Right lung (tissue), 2 donors: ENCODE measurements at regions not wholly inside any gene's neighbourhood (a gene's known extent, or its start where the extent isn't known, plus 50 kb on each side); places are given as distances from the start of the nearest gene placed in this dataset.

ENCODE experiments used
- DNase-seq, 2 donors: peaks; one replicate each; pipeline ENCODE4 v3.0.0-alpha.2; 2013

DNA sequence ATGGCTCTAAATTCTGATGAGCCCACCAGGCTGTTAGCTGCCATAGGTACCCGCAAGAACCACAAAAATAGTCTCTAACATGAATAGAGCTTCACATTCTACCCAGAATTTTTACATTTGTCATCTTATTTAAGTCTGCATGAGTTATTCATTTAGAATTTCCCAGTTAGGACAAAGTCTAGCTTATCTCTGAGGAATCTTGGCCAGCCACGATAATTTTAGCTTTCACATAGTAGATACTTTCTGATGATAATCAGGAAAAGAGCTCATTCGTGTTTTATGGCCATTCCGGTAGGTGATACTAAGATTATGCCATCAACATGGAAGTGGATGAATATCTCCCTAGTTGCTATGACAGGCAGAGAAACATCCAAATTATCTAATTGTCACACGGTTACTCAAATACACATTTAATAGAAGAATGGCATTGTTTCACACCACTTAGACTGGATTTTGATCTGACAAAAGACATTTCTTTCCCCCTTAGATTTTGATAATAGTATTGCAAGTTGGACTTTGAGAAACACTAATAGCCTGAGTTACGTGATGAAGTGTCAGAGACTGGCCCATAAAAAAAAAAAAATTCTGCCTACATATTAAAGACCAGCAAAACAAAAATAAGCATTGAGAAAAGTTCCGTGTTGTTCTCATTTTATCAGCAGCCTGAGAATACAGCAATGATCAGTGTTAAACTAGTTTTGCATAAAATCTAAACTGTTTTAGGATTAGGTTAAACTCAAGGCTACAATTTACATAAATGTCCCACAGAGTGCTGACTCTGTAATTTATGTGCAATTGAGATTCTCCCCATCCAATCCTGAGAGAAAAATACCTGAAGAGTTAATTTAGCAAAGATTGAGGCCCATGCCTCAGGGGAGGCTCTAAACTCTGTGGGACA lies 397.5 kb upstream of the ARID1B start:
- DNase-seq, result no peak

DNA sequence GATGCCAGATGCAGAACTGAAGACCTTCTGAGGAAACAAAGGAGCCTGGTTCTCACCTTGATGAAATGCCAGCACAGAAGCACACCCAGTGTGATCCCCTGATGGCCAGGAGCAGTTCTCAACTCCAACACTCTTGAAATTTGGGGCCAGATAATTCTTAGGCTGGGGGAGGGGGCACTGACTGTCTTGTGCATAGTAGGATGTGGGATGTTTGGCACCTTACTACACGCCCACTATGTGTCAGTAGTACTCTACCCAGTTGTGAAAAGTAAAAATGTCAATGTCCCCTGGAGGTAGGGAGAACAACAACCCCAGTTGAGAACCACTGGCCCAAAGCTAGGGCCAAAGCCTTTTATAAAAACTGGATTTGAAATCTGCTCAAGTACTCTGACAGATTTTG lies 398.3 kb upstream of the ARID1B start:
- DNase-seq, result no peak

GRCh38 chr6:156376091-156376490 lies 401.1 kb upstream of the ARID1B start:
- DNase-seq, result peak; percentile 87 to 90

GRCh38 chr6:156359912-156360311 lies 417.3 kb upstream of the ARID1B start:
- DNase-seq, result no peak

- no peak for DNase-seq
Measured at GRCh38 chr6:156352861-156353260, 424.3 kb upstream of the ARID1B start.

GRCh38 chr6:156351346-156351966 lies 425.7 kb upstream of the ARID1B start:
- DNase-seq, result no peak

DNA sequence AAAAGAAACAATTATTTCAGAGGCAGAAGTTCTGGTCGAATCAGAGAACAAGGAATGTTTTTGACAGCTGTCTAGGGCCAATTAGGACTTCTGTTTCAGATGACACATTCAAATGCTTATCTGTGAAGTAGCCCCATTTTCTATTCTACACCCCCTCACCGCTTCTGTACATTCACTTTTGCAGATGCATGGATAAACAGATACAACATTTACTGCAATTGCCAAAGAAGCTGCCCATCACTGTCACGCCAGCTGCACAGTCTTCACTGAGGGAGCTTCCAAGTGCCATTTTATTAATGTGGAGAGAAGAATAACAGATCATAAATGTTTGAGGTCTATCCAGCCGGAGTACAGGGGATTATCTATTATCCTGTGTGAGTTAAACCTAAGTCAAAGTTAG lies 426.8 kb upstream of the ARID1B start:
- no peak for DNase-seq

DNA sequence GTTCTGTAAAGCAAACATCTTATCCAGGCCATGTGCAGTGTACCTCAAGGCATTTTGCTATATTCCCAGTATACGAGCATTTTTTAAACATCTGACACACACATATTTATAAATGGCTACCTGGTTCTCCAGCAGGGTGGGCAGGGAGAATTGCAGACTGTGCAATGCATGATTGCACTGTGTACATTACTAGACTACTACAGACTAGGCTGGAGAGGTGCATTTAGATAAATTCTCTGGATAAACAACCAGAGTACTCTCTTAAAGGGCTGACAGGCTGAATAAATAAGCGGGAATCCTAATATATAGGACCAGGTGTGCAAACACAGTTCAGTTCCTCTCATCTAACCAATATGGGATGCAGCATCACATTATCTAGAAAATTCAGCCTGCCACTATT lies 428.3 kb upstream of the ARID1B start:
- no peak for DNase-seq

- no peak for DNase-seq
Measured at GRCh38 chr6:156348424-156348823, 428.8 kb upstream of the ARID1B start.

GRCh38 chr6:156347656-156348055 lies 429.5 kb upstream of the ARID1B start:
- DNase-seq, result no peak

- DNase-seq, result no peak
Measured at GRCh38 chr6:156347246-156347645, 429.9 kb upstream of the ARID1B start.

- DNase-seq, result no peak
Measured at GRCh38 chr6:156345700-156346099, 431.5 kb upstream of the ARID1B start.

GRCh38 chr6:156344491-156344890 lies 432.7 kb upstream of the ARID1B start:
- no peak for DNase-seq

DNA sequence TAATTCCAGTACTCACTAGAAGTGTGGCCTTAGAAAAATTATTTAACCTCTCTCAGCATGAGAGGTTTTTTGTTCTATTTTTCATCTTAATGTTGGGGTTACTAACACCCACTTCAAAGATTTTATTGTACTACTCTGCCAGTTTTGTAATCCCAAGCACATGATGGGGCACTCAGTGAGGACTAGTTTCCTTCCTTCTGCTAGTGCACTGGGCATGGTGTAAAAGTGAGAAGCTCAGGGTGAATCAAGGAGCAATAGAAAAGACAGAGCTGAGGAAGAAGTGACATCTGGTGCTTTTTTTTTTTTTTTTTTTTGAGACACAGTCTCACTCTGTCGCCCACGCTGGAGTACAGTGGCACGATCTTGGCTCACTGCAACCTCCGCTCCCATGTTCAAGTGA lies 439.4 kb upstream of the ARID1B start:
- DNase-seq, result no peak

- DNase-seq, result no peak
Measured at GRCh38 chr6:156336733-156337132, 440.4 kb upstream of the ARID1B start.

DNA sequence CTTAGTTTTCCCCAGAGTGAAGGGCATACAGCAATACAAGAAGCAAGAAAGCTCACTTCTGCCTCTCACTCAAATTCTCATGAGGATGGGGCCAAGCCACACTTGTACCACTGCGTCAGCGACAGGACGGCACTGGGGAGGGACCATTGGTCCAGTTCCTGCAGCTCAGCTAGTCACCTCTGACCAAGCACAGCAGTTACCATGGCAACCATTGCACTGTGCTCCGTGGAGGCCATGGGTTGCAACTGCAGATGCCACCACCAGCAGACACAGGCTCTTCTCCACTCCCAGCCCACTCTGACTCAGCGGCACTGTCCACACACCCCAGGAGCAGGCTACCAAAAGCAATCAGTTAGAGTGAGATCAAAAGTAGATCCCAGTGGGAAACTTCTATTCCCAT lies 441.1 kb upstream of the ARID1B start:
- no peak for DNase-seq

- DNase-seq, result no peak
Measured at GRCh38 chr6:156334966-156335365, 442.2 kb upstream of the ARID1B start.

DNA sequence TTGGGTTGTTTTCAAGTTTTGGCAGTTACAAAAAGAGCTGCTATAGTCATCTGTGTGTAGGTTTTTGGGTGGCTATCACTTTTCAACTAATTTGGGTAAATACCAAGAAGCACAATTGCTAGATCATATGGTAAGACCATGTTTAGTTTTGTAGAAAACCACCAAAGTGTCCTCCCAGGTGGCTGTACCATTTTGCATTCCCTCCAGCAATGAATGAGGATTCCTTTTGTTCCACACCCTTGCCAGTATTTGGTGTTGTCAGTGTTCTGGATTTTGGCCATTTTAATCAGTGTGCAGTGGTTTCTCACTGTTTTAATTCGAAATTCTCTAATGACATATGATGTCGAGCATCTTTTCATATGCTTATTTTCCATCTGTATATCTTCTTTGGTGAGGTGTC lies 457.5 kb upstream of the ARID1B start:
- DNase-seq, result no peak

DNA sequence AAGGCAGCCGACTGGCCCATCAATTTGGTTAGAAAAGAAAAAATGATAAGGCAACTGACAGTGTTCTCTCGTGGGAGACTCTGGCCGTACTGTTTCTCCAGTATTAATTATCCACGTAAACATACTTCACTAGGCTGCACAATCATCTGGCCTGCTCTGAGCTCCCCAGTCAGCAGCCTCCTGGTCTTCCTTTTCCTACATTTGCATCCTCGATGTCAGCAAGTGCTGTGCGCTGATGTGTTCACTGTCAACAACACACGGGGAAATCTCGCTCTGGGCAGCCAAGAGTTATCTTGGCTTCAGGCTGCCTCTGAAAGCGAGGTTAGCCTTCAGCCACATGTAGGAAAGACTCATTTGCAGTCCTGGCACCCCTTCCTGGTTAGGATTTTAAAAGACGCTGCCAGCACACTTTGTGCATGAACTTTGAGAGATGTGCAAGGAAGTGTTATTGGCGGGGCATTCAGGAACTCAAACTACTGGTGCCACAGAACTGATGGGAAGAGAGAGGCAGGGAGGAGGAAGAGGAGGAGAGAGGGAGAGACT lies 460.5 kb upstream of the ARID1B start:
- no peak for DNase-seq

- DNase-seq, result no peak
Measured at GRCh38 chr6:156315146-156315545, 462.0 kb upstream of the ARID1B start.

GRCh38 chr6:156313037-156313436 lies 464.1 kb upstream of the ARID1B start:
- DNase-seq, result no peak

DNA sequence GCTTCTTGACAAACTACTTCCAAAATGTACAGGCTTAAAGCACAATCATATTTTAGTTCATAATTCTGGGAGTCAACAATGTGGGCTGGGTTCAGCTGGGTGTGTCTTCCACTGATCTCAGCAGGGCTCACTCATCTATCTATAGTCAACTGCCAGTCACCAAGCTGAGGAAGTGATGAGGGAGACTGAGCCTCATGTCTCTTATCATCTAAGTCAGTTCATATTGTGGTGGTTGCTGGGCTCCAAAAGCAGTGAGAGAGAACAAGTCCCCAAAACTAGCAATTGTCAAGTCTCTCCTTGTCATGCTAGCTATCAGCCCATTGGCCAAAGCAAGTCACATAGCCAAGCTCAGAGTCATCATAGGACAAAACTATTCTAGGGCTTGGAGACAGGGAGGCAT lies 465.9 kb upstream of the ARID1B start:
- DNase-seq, result no peak

GRCh38 chr6:156310701-156311100 lies 466.5 kb upstream of the ARID1B start:
- no peak for DNase-seq
